ENCODE measurements at regions not wholly inside any gene's neighbourhood (a gene's known extent, or its start where the extent isn't known, plus 50 kb on each side); places are given as distances from the start of the nearest gene placed in this dataset.

GRCh38 chr15:69623392-69624154, 171.0 kb downstream of the RPLP1 start:
- Histone ChIP-seq H3K79me2 (ENCODE audit: control insufficient read depth, low read length) (no peaks in the 10 kb centered on the region), H3K36me3 (ENCODE audit: control insufficient read depth, low read length) (no peaks in the 10 kb centered on the region), H3F3A (ENCODE audit: control insufficient read depth, insufficient read depth) (no peaks in the 10 kb centered on the region), H3K9me2 (replicated peaks; ENCODE audit: control insufficient read depth, low read length) (no peaks in the 10 kb centered on the region), H3K4me1 (ENCODE audit: control insufficient read depth, low read length) (no peaks in the 10 kb centered on the region), H3K4me2 (ENCODE audit: low read length) (no peak overlapping the region), H4K20me1 (ENCODE audit: control insufficient read depth, insufficient read depth, low read depth, low read length) (no peaks in the 10 kb centered on the region), H3K27me3 (ENCODE audit: control insufficient read depth, low read length) (peaks cover 14% of the 10 kb centered on the region; the same call in 1 of the 2 replicates), H3K9me3 (ENCODE audit: control insufficient read depth, insufficient read depth, low read length) (no peaks in the 10 kb centered on the region), H3K27ac (ENCODE audit: low read depth, low read length) (no peak overlapping the region), H3K4me3 (ENCODE audit: low read length) (no peak overlapping the region)
- no peak for TF ChIP-seq EZH2phosphoT487 (IDR thresholded peaks at IDR 0.05; ENCODE audit: borderline replicate concordance, low read length)
- TF ChIP-seq, protein P1, sequence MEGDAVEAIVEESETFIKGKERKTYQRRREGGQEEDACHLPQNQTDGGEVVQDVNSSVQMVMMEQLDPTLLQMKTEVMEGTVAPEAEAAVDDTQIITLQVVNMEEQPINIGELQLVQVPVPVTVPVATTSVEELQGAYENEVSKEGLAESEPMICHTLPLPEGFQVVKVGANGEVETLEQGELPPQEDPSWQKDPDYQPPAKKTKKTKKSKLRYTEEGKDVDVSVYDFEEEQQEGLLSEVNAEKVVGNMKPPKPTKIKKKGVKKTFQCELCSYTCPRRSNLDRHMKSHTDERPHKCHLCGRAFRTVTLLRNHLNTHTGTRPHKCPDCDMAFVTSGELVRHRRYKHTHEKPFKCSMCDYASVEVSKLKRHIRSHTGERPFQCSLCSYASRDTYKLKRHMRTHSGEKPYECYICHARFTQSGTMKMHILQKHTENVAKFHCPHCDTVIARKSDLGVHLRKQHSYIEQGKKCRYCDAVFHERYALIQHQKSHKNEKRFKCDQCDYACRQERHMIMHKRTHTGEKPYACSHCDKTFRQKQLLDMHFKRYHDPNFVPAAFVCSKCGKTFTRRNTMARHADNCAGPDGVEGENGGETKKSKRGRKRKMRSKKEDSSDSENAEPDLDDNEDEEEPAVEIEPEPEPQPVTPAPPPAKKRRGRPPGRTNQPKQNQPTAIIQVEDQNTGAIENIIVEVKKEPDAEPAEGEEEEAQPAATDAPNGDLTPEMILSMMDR (IDR thresholded peaks at IDR 0.05; ENCODE audit: low read depth, low read length, poor library complexity, severe bottlenecking) = no peak

DNA sequence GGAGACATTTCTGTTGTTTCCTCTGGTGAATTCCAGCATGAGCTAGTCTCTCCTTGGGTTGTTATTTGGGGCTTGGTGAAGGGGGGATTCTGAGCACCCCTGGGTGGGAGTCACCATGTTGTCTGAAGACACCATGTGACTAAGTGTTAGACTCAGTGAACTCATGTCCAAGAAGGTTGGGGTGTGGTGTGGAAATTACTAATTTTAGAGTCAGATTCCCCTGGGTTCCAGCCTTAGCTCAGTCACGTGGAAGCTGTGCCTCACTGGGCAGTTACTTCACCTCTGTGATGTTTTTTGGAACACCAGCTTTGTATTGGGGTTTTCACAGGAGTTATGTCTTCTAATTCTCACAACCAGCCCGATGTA, 171.5 kb downstream of the RPLP1 start:
- no peaks in the 10 kb centered on the region for H3K9me2 ChIP-seq (replicated peaks; ENCODE audit: control insufficient read depth, low read length)
- TF ChIP-seq EZH2phosphoT487 (IDR thresholded peaks at IDR 0.05; ENCODE audit: borderline replicate concordance, low read length) = no peak
- TF ChIP-seq, protein P1 (IDR thresholded peaks at IDR 0.05; ENCODE audit: low read depth, low read length, poor library complexity, severe bottlenecking) = no peak

GRCh38 chr15:69624816-69625215, 172.2 kb downstream of the RPLP1 start:
- no peak overlapping the region for H3K4me3 ChIP-seq (ENCODE audit: low read length)
- H3K27me3 ChIP-seq (ENCODE audit: control insufficient read depth, low read length) = peaks cover 14% of the 10 kb centered on the region; the same call in 1 of the 2 replicates
- no peaks in the 10 kb centered on the region for H3K36me3 ChIP-seq (ENCODE audit: control insufficient read depth, low read length)
- TF ChIP-seq, protein P1 (IDR thresholded peaks at IDR 0.05; ENCODE audit: low read depth, low read length, poor library complexity, severe bottlenecking) = no peak
- TF ChIP-seq EZH2phosphoT487 (IDR thresholded peaks at IDR 0.05; ENCODE audit: borderline replicate concordance, low read length) = no peak
- H3K9me3 ChIP-seq (ENCODE audit: control insufficient read depth, insufficient read depth, low read length) = no peaks in the 10 kb centered on the region
- no peaks in the 10 kb centered on the region for H3K4me1 ChIP-seq (ENCODE audit: control insufficient read depth, low read length)
- no peak overlapping the region for H3K27ac ChIP-seq (ENCODE audit: low read depth, low read length)
- H3F3A ChIP-seq (ENCODE audit: control insufficient read depth, insufficient read depth) = no peaks in the 10 kb centered on the region
- H3K9me2 ChIP-seq (replicated peaks; ENCODE audit: control insufficient read depth, low read length) = no peaks in the 10 kb centered on the region
- no peaks in the 10 kb centered on the region for H4K20me1 ChIP-seq (ENCODE audit: control insufficient read depth, insufficient read depth, low read depth, low read length)
- no peaks in the 10 kb centered on the region for H3K79me2 ChIP-seq (ENCODE audit: control insufficient read depth, low read length)
- no peak overlapping the region for H3K4me2 ChIP-seq (ENCODE audit: low read length)

More for the DNA sequence above, 171.5 kb downstream of the RPLP1 start:
- Histone ChIP-seq H3K79me2 (ENCODE audit: control insufficient read depth, low read length) (no peaks in the 10 kb centered on the region), H3K36me3 (ENCODE audit: control insufficient read depth, low read length) (no peaks in the 10 kb centered on the region), H3K4me1 (ENCODE audit: control insufficient read depth, low read length) (no peaks in the 10 kb centered on the region), H3F3A (ENCODE audit: control insufficient read depth, insufficient read depth) (no peaks in the 10 kb centered on the region), H3K9me3 (ENCODE audit: control insufficient read depth, insufficient read depth, low read length) (no peaks in the 10 kb centered on the region), H4K20me1 (ENCODE audit: control insufficient read depth, insufficient read depth, low read depth, low read length) (no peaks in the 10 kb centered on the region), H3K4me3 (ENCODE audit: low read length) (no peak overlapping the region), H3K27me3 (ENCODE audit: control insufficient read depth, low read length) (peaks cover 14% of the 10 kb centered on the region; the same call in 1 of the 2 replicates), H3K4me2 (ENCODE audit: low read length) (no peak overlapping the region), H3K27ac (ENCODE audit: low read depth, low read length) (no peak overlapping the region)

Measured in DOHH2 (cell line).